Endodermal cell (in vitro differentiated cells): ENCODE measurements at regions not wholly inside any gene's neighbourhood (a gene's known extent, or its start where the extent isn't known, plus 50 kb on each side); places are given as distances from the start of the nearest gene placed in this dataset.

Source experiments
- DNase-seq: peaks from one replicate; pipeline ENCODE4 v3.0.0-alpha.2; 2017
- H3K27ac ChIP-seq: 2 replicates; pipeline ENCODE4 v1.5.1; 2013; ENCODE audit warnings: mild to moderate bottlenecking, low read depth, low read length, moderate library complexity
- H3K27me3 ChIP-seq: 2 replicates; pipeline ENCODE4 v1.6.1; 2013; ENCODE audit warnings: mild to moderate bottlenecking, low read length, moderate library complexity; ENCODE audit not compliant: insufficient read depth, control insufficient read depth, poor library complexity, severe bottlenecking
- H3K36me3 ChIP-seq: 2 replicates; pipeline ENCODE4 v1.7.0; 2013; ENCODE audit warnings: mild to moderate bottlenecking, low read length, moderate library complexity; ENCODE audit not compliant: control insufficient read depth, insufficient read depth
- H3K4me1 ChIP-seq: one replicate; pipeline ENCODE4 v1.7.0; 2013; ENCODE audit warnings: low read length; ENCODE audit not compliant: control insufficient read depth, insufficient read depth
- H3K4me3 ChIP-seq: 2 replicates; pipeline ENCODE4 v1.5.1; 2013; ENCODE audit warnings: mild to moderate bottlenecking, low read length, moderate library complexity
- H3K9ac ChIP-seq: 2 replicates; pipeline ENCODE4 v1.6.1; 2013; ENCODE audit warnings: mild to moderate bottlenecking, low read length, moderate library complexity; ENCODE audit not compliant: poor library complexity, severe bottlenecking; ENCODE audit errors: extremely low read depth
- H3K9me3 ChIP-seq: 2 replicates; pipeline ENCODE4 v1.6.1; 2013; ENCODE audit warnings: mild to moderate bottlenecking, low read length, moderate library complexity; ENCODE audit not compliant: control insufficient read depth
- H3K27ac Mint-ChIP-seq: 2 replicates; pipeline ENCODE4 v1.8.0; 2020; ENCODE audit warnings: mixed read lengths
- H3K27me3 Mint-ChIP-seq: 2 replicates; pipeline ENCODE4 v1.8.0; 2021; ENCODE audit warnings: mild to moderate bottlenecking, mixed read lengths; ENCODE audit not compliant: insufficient read depth
- H3K36me3 Mint-ChIP-seq: 2 replicates; pipeline ENCODE4 v1.8.0; 2020; ENCODE audit warnings: low read depth, mixed read lengths
- H3K4me1 Mint-ChIP-seq: 2 replicates; pipeline ENCODE4 v1.8.0; 2020; ENCODE audit warnings: mixed read lengths
- H3K4me3 Mint-ChIP-seq: 2 replicates; pipeline ENCODE4 v1.8.0; 2020; ENCODE audit warnings: mild to moderate bottlenecking, moderate library complexity, mixed read lengths
- H3K9me3 Mint-ChIP-seq: 2 replicates; pipeline ENCODE4 v1.8.0; 2020; ENCODE audit warnings: mild to moderate bottlenecking, mixed read lengths
- WGBS, 2 experiments: methylation state at CpG; one replicate each; pipeline versions ENCODE4 v1.1.5 to v1.1.7; 2013; ENCODE audit warnings: missing lambda C conversion rate in 2 of 2, mixed read lengths in 1 of 2; ENCODE audit not compliant: insufficient coverage in 1 of 2, insufficient read length in 1 of 2; 5-methylcytosine and 5-hydroxymethylcytosine counted together
- TF ChIP-seq, protein P1 (sequence below): fragments of 200-600 bp; sonication (generic); conservative IDR thresholded peaks from 2 replicates; pipeline ENCODE4 v1.5.0; 2021; ENCODE audit warnings: antibody characterized with exemption, mild to moderate bottlenecking

DNA sequence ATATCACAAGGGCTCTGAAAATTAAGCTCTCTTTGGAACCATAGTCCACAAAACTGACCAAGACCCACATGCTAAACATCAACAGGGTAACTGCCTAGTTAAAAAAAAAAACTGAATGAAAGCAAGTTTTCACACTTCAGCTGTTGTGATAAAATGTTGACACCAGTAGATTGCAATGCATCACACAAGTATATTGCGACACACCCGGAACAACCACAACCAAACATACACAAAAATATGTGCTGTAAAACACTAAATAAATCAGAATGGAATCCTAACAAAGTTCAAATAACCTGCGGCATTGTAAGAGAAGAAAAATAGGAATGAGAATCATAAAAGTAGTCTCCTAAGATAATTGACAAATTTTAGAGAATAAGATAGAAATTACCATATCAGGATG lies 710.3 kb downstream of the AACS start:
- Mint-ChIP-seq H3K27me3 (peaks cover 21% of the 10 kb centered on the region), H3K4me1 (no peaks in the 10 kb centered on the region), H3K27ac (no peak overlapping the region), H3K4me3 (no peak overlapping the region), H3K9me3 (peaks cover 4% of the 10 kb centered on the region), H3K36me3 (no peaks in the 10 kb centered on the region)
- WGBS, 2 experiments: 100% methylated on average over 2 of the region's 3 CpGs; no CpG with 5 or more reads in 1 of the 2 experiments
- Histone ChIP-seq H3K27ac (no peak overlapping the region), H3K4me1 (no peaks in the 10 kb centered on the region), H3K9me3 (peaks cover 64% of the 10 kb centered on the region), H3K4me3 (no peak overlapping the region), H3K36me3 (no peaks in the 10 kb centered on the region), H3K9ac (no peak overlapping the region), H3K27me3 (no peaks in the 10 kb centered on the region)
- TF ChIP-seq, protein P1, sequence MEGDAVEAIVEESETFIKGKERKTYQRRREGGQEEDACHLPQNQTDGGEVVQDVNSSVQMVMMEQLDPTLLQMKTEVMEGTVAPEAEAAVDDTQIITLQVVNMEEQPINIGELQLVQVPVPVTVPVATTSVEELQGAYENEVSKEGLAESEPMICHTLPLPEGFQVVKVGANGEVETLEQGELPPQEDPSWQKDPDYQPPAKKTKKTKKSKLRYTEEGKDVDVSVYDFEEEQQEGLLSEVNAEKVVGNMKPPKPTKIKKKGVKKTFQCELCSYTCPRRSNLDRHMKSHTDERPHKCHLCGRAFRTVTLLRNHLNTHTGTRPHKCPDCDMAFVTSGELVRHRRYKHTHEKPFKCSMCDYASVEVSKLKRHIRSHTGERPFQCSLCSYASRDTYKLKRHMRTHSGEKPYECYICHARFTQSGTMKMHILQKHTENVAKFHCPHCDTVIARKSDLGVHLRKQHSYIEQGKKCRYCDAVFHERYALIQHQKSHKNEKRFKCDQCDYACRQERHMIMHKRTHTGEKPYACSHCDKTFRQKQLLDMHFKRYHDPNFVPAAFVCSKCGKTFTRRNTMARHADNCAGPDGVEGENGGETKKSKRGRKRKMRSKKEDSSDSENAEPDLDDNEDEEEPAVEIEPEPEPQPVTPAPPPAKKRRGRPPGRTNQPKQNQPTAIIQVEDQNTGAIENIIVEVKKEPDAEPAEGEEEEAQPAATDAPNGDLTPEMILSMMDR: no peak
- no peak for DNase-seq

DNA sequence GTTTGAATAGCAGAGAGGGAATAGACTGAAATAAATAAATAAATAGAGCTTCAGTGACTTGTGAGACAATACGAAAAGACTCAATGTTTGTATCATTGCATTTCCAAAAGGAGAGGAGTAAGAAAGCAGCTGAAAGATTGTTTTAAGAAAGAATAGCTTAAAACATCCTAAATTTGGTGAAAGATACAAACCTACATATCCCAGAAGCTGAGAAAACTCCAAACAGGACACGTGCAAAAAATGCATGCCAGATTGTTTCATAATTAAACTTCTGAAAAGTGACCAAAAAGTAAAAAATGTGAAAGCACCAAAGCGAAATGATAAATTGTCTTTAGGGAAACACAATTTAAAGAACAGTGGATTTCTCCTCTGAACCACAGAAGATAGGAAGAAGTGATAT lies 711.0 kb downstream of the AACS start:
- H3K27me3 ChIP-seq: no peaks in the 10 kb centered on the region
- TF ChIP-seq, protein P1: no peak
- peaks cover 4% of the 10 kb centered on the region for H3K9me3 Mint-ChIP-seq
- H3K4me1 Mint-ChIP-seq: no peaks in the 10 kb centered on the region
- no peak overlapping the region for H3K4me3 ChIP-seq
- H3K4me1 ChIP-seq: no peaks in the 10 kb centered on the region
- 65 to 94% methylated on average over 2 to 3 of the region's 3 CpGs for WGBS, 2 experiments
- H3K9ac ChIP-seq: no peak overlapping the region
- H3K36me3 Mint-ChIP-seq: no peaks in the 10 kb centered on the region
- H3K36me3 ChIP-seq: no peaks in the 10 kb centered on the region
- peaks cover 66% of the 10 kb centered on the region for H3K9me3 ChIP-seq
- no peak for DNase-seq
- H3K27ac Mint-ChIP-seq: no peak overlapping the region
- no peak overlapping the region for H3K4me3 Mint-ChIP-seq
- no peak overlapping the region for H3K27ac ChIP-seq
- H3K27me3 Mint-ChIP-seq: peaks cover 20% of the 10 kb centered on the region

DNA sequence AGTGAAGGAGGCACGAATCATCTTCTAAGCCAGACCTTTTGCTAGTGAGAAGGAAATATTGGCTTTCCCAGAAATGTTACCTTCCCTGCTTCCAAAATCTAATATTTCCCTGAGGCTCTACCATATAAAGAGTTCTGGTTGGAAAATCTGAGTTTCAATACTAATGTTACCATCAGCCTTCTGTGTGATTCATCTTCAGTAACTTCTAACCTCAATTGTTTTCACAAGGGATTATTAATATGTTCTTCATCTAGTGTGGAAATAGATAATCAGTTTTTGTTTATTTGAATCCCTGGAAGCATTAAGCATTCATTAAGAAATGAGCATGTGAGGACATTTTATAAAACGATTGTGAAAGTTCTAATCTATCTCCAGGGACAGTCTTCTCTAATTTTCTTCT lies 720.9 kb downstream of the AACS start:
- Histone ChIP-seq H3K36me3 (no peaks in the 10 kb centered on the region), H3K4me1 (no peaks in the 10 kb centered on the region), H3K9me3 (peaks cover 61% of the 10 kb centered on the region), H3K27me3 (no peaks in the 10 kb centered on the region), H3K27ac (no peak overlapping the region), H3K4me3 (no peak overlapping the region), H3K9ac (no peak overlapping the region)
- Mint-ChIP-seq H3K9me3 (peaks cover 25% of the 10 kb centered on the region), H3K4me1 (no peaks in the 10 kb centered on the region), H3K4me3 (no peak overlapping the region), H3K36me3 (no peaks in the 10 kb centered on the region), H3K27me3 (no peaks in the 10 kb centered on the region), H3K27ac (no peak overlapping the region)
- WGBS, 2 experiments: 55 to 67% methylated on average over 1 to 2 of the region's 2 CpGs
- no peak for DNase-seq
- TF ChIP-seq, protein P1: no peak
